ENCODE measurements at regions not wholly inside any gene's neighbourhood (a gene's known extent, or its start where the extent isn't known, plus 50 kb on each side); places are given as distances from the start of the nearest gene placed in this dataset.

GRCh38 chr15:95120595-95120994 is 889.2 kb downstream of the MCTP2 start:
- H3K27ac ChIP-seq (ENCODE audit: low read length) = no peak overlapping the region
- no peaks in the 10 kb centered on the region for H3K9me3 ChIP-seq (ENCODE audit: insufficient read depth, low read length)
- no peak overlapping the region for H3K9ac ChIP-seq (ENCODE audit: low read length)
- no peaks in the 10 kb centered on the region for H3K4me1 ChIP-seq (ENCODE audit: low read length)
- no peaks in the 10 kb centered on the region for H4K20me1 ChIP-seq (ENCODE audit: insufficient read depth, low read length)
- no peaks in the 10 kb centered on the region for H3K36me3 ChIP-seq (replicated peaks; ENCODE audit: low read depth, low read length)
- no peaks in the 10 kb centered on the region for H3K79me2 ChIP-seq (ENCODE audit: low read length)
- H3K4me3 ChIP-seq (ENCODE audit: low read length) = no peak overlapping the region
- TF ChIP-seq EZH2phosphoT487 (IDR thresholded peaks at IDR 0.05; ENCODE audit: low read depth) (no peak), CTCF (IDR thresholded peaks at IDR 0.05; ENCODE audit: low read depth, low read length) (no peak)
- H2AFZ ChIP-seq (ENCODE audit: low read depth, low read length) = no peak overlapping the region
- H3K27me3 ChIP-seq (ENCODE audit: low read depth, low read length) = no peaks in the 10 kb centered on the region
- H3K4me2 ChIP-seq (ENCODE audit: low read length) = no peak overlapping the region

GRCh38 chr15:95121191-95121590 is 889.8 kb downstream of the MCTP2 start:
- H3K4me2 ChIP-seq (ENCODE audit: low read length) = no peak overlapping the region
- H4K20me1 ChIP-seq (ENCODE audit: insufficient read depth, low read length) = no peaks in the 10 kb centered on the region
- H2AFZ ChIP-seq (ENCODE audit: low read depth, low read length) = no peak overlapping the region
- no peaks in the 10 kb centered on the region for H3K27me3 ChIP-seq (ENCODE audit: low read depth, low read length)
- no peaks in the 10 kb centered on the region for H3K9me3 ChIP-seq (ENCODE audit: insufficient read depth, low read length)
- H3K9ac ChIP-seq (ENCODE audit: low read length) = no peak overlapping the region
- no peak for TF ChIP-seq CTCF (IDR thresholded peaks at IDR 0.05; ENCODE audit: low read depth, low read length)
- H3K4me3 ChIP-seq (ENCODE audit: low read length) = no peak overlapping the region
- H3K36me3 ChIP-seq (replicated peaks; ENCODE audit: low read depth, low read length) = no peaks in the 10 kb centered on the region
- no peaks in the 10 kb centered on the region for H3K79me2 ChIP-seq (ENCODE audit: low read length)
- no peaks in the 10 kb centered on the region for H3K4me1 ChIP-seq (ENCODE audit: low read length)
- H3K27ac ChIP-seq (ENCODE audit: low read length) = no peak overlapping the region

GRCh38 chr15:95125803-95126202 is 894.4 kb downstream of the MCTP2 start:
- Histone ChIP-seq H3K27me3 (ENCODE audit: low read depth, low read length) (no peaks in the 10 kb centered on the region), H3K4me1 (ENCODE audit: low read length) (no peaks in the 10 kb centered on the region), H3K4me2 (ENCODE audit: low read length) (no peak overlapping the region), H3K27ac (ENCODE audit: low read length) (no peak overlapping the region), H3K79me2 (ENCODE audit: low read length) (no peaks in the 10 kb centered on the region), H3K9me3 (ENCODE audit: insufficient read depth, low read length) (no peaks in the 10 kb centered on the region), H3K9ac (ENCODE audit: low read length) (no peak overlapping the region), H2AFZ (ENCODE audit: low read depth, low read length) (no peak overlapping the region), H3K4me3 (ENCODE audit: low read length) (no peak overlapping the region), H3K36me3 (replicated peaks; ENCODE audit: low read depth, low read length) (no peaks in the 10 kb centered on the region), H4K20me1 (ENCODE audit: insufficient read depth, low read length) (no peaks in the 10 kb centered on the region)
- TF ChIP-seq CTCF (IDR thresholded peaks at IDR 0.05; ENCODE audit: low read depth, low read length) (no peak), EZH2phosphoT487 (IDR thresholded peaks at IDR 0.05; ENCODE audit: low read depth) (no peak)

- Histone ChIP-seq H3K27me3 (ENCODE audit: low read depth, low read length) (no peaks in the 10 kb centered on the region), H4K20me1 (ENCODE audit: insufficient read depth, low read length) (no peaks in the 10 kb centered on the region), H3K4me3 (ENCODE audit: low read length) (no peak overlapping the region), H3K9me3 (ENCODE audit: insufficient read depth, low read length) (no peaks in the 10 kb centered on the region), H3K4me2 (ENCODE audit: low read length) (no peak overlapping the region), H3K9ac (ENCODE audit: low read length) (no peak overlapping the region), H2AFZ (ENCODE audit: low read depth, low read length) (no peak overlapping the region), H3K36me3 (replicated peaks; ENCODE audit: low read depth, low read length) (no peaks in the 10 kb centered on the region), H3K4me1 (ENCODE audit: low read length) (no peaks in the 10 kb centered on the region), H3K79me2 (ENCODE audit: low read length) (no peaks in the 10 kb centered on the region), H3K27ac (ENCODE audit: low read length) (no peak overlapping the region)
- TF ChIP-seq EZH2phosphoT487 (IDR thresholded peaks at IDR 0.05; ENCODE audit: low read depth) = no peak
- TF ChIP-seq CTCF (IDR thresholded peaks at IDR 0.05; ENCODE audit: low read depth, low read length) = no peak
These were observed 896.0 kb downstream of the MCTP2 start for GRCh38 chr15:95127356-95127755.

Data from OCI-LY3 (cell line).